GM12878 (cell line): ENCODE measurements at regions not wholly inside any gene's neighbourhood (a gene's known extent, or its start where the extent isn't known, plus 50 kb on each side); places are given as distances from the start of the nearest gene placed in this dataset.

Source experiments
- ATAC-seq: fragments of 200-7000 bp; cut with Tn5 transposase; 3 replicates; pipeline ENCODE4 v1.9.1; 2020; ENCODE audit warnings: mild to moderate bottlenecking, moderate library complexity
- BruUV-seq: library from RNA; stranded (reverse); fragments of 400-500 nt; replicated peaks from 2 replicates; lab custom pipeline; 2021; lab: Mats Ljungman, UMichigan
- CTCF ChIA-PET: fragments of 300-600 bp; sonication (Branson Sonifier 250); formaldehyde crosslinking; extraction: SDS; loops from one replicate; lab custom pipeline; 2021; ENCODE audit warnings: inconsistent platforms; lab: Yijun Ruan, JAX
- POLR2A ChIA-PET: fragments of 350-600 bp; formaldehyde crosslinking; extraction: SDS; loops from one replicate; lab custom pipeline; 2021; ENCODE audit warnings: inconsistent platforms; lab: Charles Lee
- RAD21 ChIA-PET: fragments of 300-600 bp; sonication (Branson Sonifier 250); formaldehyde crosslinking; loops from one replicate; lab custom pipeline; 2023; ENCODE audit warnings: antibody characterized with exemption; ENCODE audit not compliant: unreplicated experiment; lab: Charles Lee
- SMC1A ChIA-PET: fragments of 300-600 bp; sonication (Branson Sonifier 250); formaldehyde crosslinking; loops from one replicate; lab custom pipeline; 2023; ENCODE audit not compliant: unreplicated experiment, uncharacterized antibody; lab: Charles Lee
- DNase-seq: peaks from one replicate; pipeline ENCODE4 v3.0.0-alpha.2; 2011; ENCODE audit warnings: low read depth, low spot score
- FAIRE-seq: peaks from 3 replicates; lab custom pipeline; 2011; peaks lifted over from hg19 to GRCh38; lab: Jason Lieb, UNC
- H2AFZ ChIP-seq: 2 replicates; pipeline ENCODE4 v1.6.0; 2011; ENCODE audit warnings: low read depth, low read length, control low read depth; ENCODE audit not compliant: control insufficient read depth
- H3K27ac ChIP-seq: 2 replicates; pipeline ENCODE4 v1.5.1; 2011; ENCODE audit warnings: control low read depth; ENCODE audit not compliant: control insufficient read depth, insufficient read depth
- H3K27me3 ChIP-seq, 2 experiments: replicated peaks in 1 of 2; 2 replicates each; pipeline versions ENCODE4 v1.6.0 to v1.6.1; 2011; ENCODE audit warnings: low read length in 1 of 2; ENCODE audit not compliant: control insufficient read depth in 2 of 2, insufficient read depth in 2 of 2
- H3K36me3 ChIP-seq, 2 experiments: 2 replicates each; pipeline ENCODE4 v1.5.1; 2011; ENCODE audit warnings: low read length in 1 of 2; ENCODE audit not compliant: control insufficient read depth in 2 of 2, insufficient read depth in 2 of 2
- H3K4me1 ChIP-seq: 2 replicates; pipeline ENCODE4 v1.6.1; 2011; ENCODE audit warnings: mild to moderate bottlenecking, low read length, moderate library complexity, mixed read lengths; ENCODE audit not compliant: control insufficient read depth, insufficient read depth
- H3K4me2 ChIP-seq: 2 replicates; pipeline ENCODE4 v1.6.0; 2011; ENCODE audit warnings: control low read depth; ENCODE audit not compliant: control insufficient read depth, insufficient read depth
- H3K4me3 ChIP-seq: fragments of 200-600 bp; sonication (generic); 2 replicates; pipeline ENCODE4 v1.5.1; 2016
- H3K79me2 ChIP-seq: 2 replicates; pipeline ENCODE4 v1.6.0; 2011; ENCODE audit warnings: low read length; ENCODE audit not compliant: control insufficient read depth, insufficient read depth
- H3K9ac ChIP-seq: 2 replicates; pipeline ENCODE4 v1.8.0; 2011; ENCODE audit warnings: low read length, control low read depth, mixed read lengths; ENCODE audit not compliant: control insufficient read depth, insufficient read depth
- H3K9me3 ChIP-seq: replicated peaks from 3 replicates; pipeline ENCODE4 v1.5.1; 2011; ENCODE audit warnings: mild to moderate bottlenecking, low read length; ENCODE audit not compliant: control insufficient read depth, insufficient read depth
- H4K20me1 ChIP-seq: 2 replicates; pipeline ENCODE4 v1.6.0; 2011; ENCODE audit not compliant: control insufficient read depth, insufficient read depth
- ATF7 ChIP-seq: fragments of 450-650 bp; IDR thresholded peaks from 2 replicates; pipeline ENCODE4 v1.6.1; 2016; ENCODE audit warnings: low read depth, mild to moderate bottlenecking
- BHLHE40 ChIP-seq, 2 experiments: fragments of 450-650 bp in 1 of 2; IDR thresholded peaks; 2 replicates each; pipeline ENCODE4 v1.6.1; 2011 to 2017; ENCODE audit warnings: low read depth in 2 of 2, borderline replicate concordance in 1 of 2, improper control_type of control experiment in 1 of 2, low read length in 1 of 2, mild to moderate bottlenecking in 1 of 2
- BMI1 ChIP-seq: fragments of 450-650 bp; IDR thresholded peaks from 2 replicates; pipeline ENCODE4 v1.6.1; 2016; ENCODE audit warnings: mild to moderate bottlenecking, moderate library complexity, borderline replicate concordance
- MTA2 ChIP-seq: fragments of 450-650 bp; IDR thresholded peaks from 2 replicates; pipeline ENCODE4 v1.6.1; 2016; ENCODE audit warnings: low read depth, mild to moderate bottlenecking, moderate library complexity
- MYB ChIP-seq: fragments of 150-350 bp; IDR thresholded peaks from 2 replicates; pipeline ENCODE4 v1.6.1; 2014; ENCODE audit warnings: mild to moderate bottlenecking, low read depth, low read length, borderline replicate concordance
- NBN ChIP-seq: fragments of 450-650 bp; IDR thresholded peaks from 2 replicates; pipeline ENCODE4 v1.6.1; 2016
- NR2F1 ChIP-seq: fragments of 450-650 bp; conservative IDR thresholded peaks from 2 replicates; pipeline ENCODE4 v1.6.1; 2017; ENCODE audit warnings: mild to moderate bottlenecking
- SMC3 ChIP-seq: IDR thresholded peaks from 2 replicates; pipeline ENCODE4 v1.6.1; 2011; ENCODE audit warnings: low read length, improper control_type of control experiment, borderline replicate concordance
- SREBF1 ChIP-seq: IDR thresholded peaks from 2 replicates; pipeline ENCODE4 v1.6.1; 2012; ENCODE audit warnings: mild to moderate bottlenecking, low read length
- WGBS: methylation state at CpG from one replicate; pipeline ENCODE4 v1.1.6; 2016; ENCODE audit warnings: low lambda C conversion rate; ENCODE audit not compliant: insufficient replicate concordance, insufficient coverage; ENCODE audit errors: missing lambda C conversion rate; 5-methylcytosine and 5-hydroxymethylcytosine counted together
- in situ Hi-C: fragments of 300-500 bp; cut with MboI; formaldehyde crosslinking; loops from 9 replicates; pipeline ENCODE4 v1.14.3; 2018; ENCODE audit warnings: mixed read lengths
- intact Hi-C: fragments of 100-400 bp; cut with micrococcal nuclease; formaldehyde crosslinking; loops from one replicate; pipeline ENCODE4 v1.14.2; 2022; ENCODE audit not compliant: unreplicated experiment
- TF ChIP-seq, protein P1 (sequence below): fragments of 450-650 bp; IDR thresholded peaks from 2 replicates; pipeline ENCODE4 v1.6.1; 2016; ENCODE audit warnings: mild to moderate bottlenecking, moderate library complexity, borderline replicate concordance
- TF ChIP-seq, protein P2 (sequence below): fragments of 450-650 bp; IDR thresholded peaks from 2 replicates; pipeline ENCODE4 v1.6.1; 2016; ENCODE audit warnings: mild to moderate bottlenecking

DNA sequence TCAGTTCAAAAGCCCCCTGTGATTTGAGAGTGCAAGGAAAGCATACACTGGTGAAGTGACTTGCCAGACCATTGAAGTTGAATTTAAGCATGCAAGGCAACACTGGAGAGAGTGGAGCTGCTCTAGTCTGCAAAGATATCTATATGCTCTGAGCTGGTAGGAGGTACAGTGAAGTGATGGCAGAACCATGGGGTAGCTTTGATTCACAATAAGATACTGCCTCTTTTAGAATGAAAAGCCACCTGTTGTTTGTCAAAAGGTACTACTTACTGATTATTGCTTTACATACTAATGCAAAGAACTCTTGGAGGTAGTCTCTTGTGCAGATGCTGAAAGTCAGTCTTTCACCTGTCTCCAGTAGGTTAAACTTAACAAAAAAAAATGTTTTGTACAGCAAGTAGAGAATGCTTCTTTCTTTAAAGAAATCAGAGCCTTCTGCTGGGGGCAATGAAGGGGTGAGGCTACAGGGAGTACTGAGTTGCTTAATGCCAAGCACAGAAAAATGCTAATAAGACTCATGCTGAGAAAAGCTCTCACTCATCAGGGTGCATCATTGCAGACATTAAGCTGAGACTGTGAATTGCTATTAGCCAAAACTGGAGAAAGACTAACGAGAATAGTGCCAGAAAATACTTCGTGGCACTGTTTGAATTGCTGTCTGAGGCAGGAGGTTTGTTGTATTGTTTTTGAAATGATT lies 1150.5 kb upstream of the TMPRSS15 start:
- Histone ChIP-seq H3K9me3 (no peaks in the 10 kb centered on the region), H3K4me2 (no peak overlapping the region), H4K20me1 (no peaks in the 10 kb centered on the region), H3K27ac (no peak overlapping the region), H3K4me1 (no peaks in the 10 kb centered on the region), H3K27me3 (no peaks in the 10 kb centered on the region), H3K79me2 (no peaks in the 10 kb centered on the region), H2AFZ (no peak overlapping the region), H3K9ac (no peak overlapping the region), H3K36me3 (no peaks in the 10 kb centered on the region), H3K4me3 (no peak overlapping the region)
- ChIA-PET POLR2A (no interaction called here), RAD21 (no interaction called here), SMC1A (interaction anchor here (1.3 kb wide), 1 partner anchor 14 kb away, joined by 3 read pairs; no protein-coding TSS in a partner anchor), CTCF (interaction anchor here (0.8 to 1.7 kb wide), 2 partner anchors 9 to 14 kb away, joined by 3 to 4 read pairs; no protein-coding TSS in a partner anchor)
- DNase-seq: no peak
- TF ChIP-seq MYB (no peak), NR2F1 (no peak), SMC3 (no peak)
- in situ Hi-C loops: no loop called here
- FAIRE-seq: no peak
- intact Hi-C loops: no loop called here
- BruUV-seq: no TSS peak
- 0% methylated on average over 2 of the region's 2 CpGs for WGBS
- no peak for ATAC-seq

DNA sequence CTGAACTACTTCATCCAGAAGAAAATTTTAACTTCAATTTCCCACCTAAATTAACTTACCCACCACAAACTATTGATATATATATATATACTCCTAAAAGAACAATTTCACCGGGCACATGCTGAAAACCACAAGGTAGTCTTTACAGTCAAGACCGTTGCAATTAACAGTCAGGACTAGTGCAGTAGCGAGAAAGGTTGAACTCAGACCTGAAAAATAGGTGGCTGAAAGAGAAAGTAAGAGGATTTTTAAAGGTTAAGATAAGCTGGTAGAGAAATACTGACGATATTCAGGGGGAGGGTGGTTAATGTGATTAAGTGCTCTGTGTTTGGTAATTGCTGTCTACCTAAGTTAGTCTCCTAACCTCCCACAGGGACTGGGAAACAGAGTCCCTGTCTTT lies 1153.5 kb upstream of the TMPRSS15 start:
- H3K27me3 ChIP-seq: no peaks in the 10 kb centered on the region
- H3K9ac ChIP-seq: no peak overlapping the region
- H3K79me2 ChIP-seq: no peaks in the 10 kb centered on the region
- no TSS peak for BruUV-seq
- in situ Hi-C loops: no loop called here
- H3K9me3 ChIP-seq: no peaks in the 10 kb centered on the region
- FAIRE-seq (no peak), DNase-seq (no peak), ATAC-seq (peak; percentile 87)
- no peak overlapping the region for H3K4me3 ChIP-seq
- H3K36me3 ChIP-seq: no peaks in the 10 kb centered on the region
- no peak overlapping the region for H3K4me2 ChIP-seq
- WGBS: 13% methylated on average over 4 of the region's 4 CpGs
- H4K20me1 ChIP-seq: no peaks in the 10 kb centered on the region
- no peaks in the 10 kb centered on the region for H3K4me1 ChIP-seq
- ChIA-PET CTCF (no interaction called here), POLR2A (no interaction called here)
- intact Hi-C loops: no loop called here
- TF ChIP-seq, protein P1, sequence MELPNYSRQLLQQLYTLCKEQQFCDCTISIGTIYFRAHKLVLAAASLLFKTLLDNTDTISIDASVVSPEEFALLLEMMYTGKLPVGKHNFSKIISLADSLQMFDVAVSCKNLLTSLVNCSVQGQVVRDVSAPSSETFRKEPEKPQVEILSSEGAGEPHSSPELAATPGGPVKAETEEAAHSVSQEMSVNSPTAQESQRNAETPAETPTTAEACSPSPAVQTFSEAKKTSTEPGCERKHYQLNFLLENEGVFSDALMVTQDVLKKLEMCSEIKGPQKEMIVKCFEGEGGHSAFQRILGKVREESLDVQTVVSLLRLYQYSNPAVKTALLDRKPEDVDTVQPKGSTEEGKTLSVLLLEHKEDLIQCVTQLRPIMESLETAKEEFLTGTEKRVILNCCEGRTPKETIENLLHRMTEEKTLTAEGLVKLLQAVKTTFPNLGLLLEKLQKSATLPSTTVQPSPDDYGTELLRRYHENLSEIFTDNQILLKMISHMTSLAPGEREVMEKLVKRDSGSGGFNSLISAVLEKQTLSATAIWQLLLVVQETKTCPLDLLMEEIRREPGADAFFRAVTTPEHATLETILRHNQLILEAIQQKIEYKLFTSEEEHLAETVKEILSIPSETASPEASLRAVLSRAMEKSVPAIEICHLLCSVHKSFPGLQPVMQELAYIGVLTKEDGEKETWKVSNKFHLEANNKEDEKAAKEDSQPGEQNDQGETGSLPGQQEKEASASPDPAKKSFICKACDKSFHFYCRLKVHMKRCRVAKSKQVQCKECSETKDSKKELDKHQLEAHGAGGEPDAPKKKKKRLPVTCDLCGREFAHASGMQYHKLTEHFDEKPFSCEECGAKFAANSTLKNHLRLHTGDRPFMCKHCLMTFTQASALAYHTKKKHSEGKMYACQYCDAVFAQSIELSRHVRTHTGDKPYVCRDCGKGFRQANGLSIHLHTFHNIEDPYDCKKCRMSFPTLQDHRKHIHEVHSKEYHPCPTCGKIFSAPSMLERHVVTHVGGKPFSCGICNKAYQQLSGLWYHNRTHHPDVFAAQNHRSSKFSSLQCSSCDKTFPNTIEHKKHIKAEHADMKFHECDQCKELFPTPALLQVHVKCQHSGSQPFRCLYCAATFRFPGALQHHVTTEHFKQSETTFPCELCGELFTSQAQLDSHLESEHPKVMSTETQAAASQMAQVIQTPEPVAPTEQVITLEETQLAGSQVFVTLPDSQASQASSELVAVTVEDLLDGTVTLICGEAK: no peak
- TF ChIP-seq SREBF1 (no peak), ATF7 (0 out of 2 replicates have a peak, but pooled peaks have one; percentile 21), BHLHE40 (IDR thresholded peaks at IDR 0.05; ENCODE audit: borderline replicate concordance in 1 of 2, low read depth in 2 of 2, low read length in 1 of 2) (peak; percentile 30 to 40; a peak in 1 of 4 replicates), MTA2 (peak; percentile 46; the same call in 1 of the 2 replicates), NBN (no peak), BMI1 (no peak)
- TF ChIP-seq, protein P2, sequence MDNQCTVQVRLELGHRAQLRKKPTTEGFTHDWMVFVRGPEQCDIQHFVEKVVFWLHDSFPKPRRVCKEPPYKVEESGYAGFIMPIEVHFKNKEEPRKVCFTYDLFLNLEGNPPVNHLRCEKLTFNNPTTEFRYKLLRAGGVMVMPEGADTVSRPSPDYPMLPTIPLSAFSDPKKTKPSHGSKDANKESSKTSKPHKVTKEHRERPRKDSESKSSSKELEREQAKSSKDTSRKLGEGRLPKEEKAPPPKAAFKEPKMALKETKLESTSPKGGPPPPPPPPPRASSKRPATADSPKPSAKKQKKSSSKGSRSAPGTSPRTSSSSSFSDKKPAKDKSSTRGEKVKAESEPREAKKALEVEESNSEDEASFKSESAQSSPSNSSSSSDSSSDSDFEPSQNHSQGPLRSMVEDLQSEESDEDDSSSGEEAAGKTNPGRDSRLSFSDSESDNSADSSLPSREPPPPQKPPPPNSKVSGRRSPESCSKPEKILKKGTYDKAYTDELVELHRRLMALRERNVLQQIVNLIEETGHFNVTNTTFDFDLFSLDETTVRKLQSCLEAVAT: 0 out of 2 replicates have a peak, but pooled peaks have one; percentile 34
- TF ChIP-seq, all 136 proteins: peak for 4
- ChIA-PET RAD21 (interaction anchor here (1.5 kb wide), 1 partner anchor 15 kb away, joined by 3 read pairs; no protein-coding TSS in a partner anchor), SMC1A (interaction anchor here (0.6 to 1.7 kb wide), 5 partner anchors 9 to 159 kb away, joined by 3 to 5 read pairs (median 4); no protein-coding TSS in a partner anchor)
- no peak overlapping the region for H3K27ac ChIP-seq
- H2AFZ ChIP-seq: no peak overlapping the region
